Astrocyte (in vitro differentiated cells and primary cell): ENCODE measurements at regions not wholly inside any gene's neighbourhood (a gene's known extent, or its start where the extent isn't known, plus 50 kb on each side); places are given as distances from the start of the nearest gene placed in this dataset.

ENCODE experiments used
- DNase-seq: peaks from one replicate; pipeline ENCODE4 v3.0.0-alpha.2; 2010; ENCODE audit warnings: low read depth
- FAIRE-seq: peaks from 2 replicates; lab custom pipeline; 2011; peaks lifted over from hg19 to GRCh38; lab: Jason Lieb, UNC
- H2AFZ ChIP-seq: 2 replicates; pipeline ENCODE4 v1.6.0; 2012; ENCODE audit warnings: low read depth, low read length, inconsistent platforms
- H3K27ac ChIP-seq: 2 replicates; pipeline ENCODE4 v1.5.1; 2011; ENCODE audit warnings: low read depth, low read length, inconsistent platforms
- H3K27me3 ChIP-seq: 2 replicates; pipeline ENCODE4 v1.6.0; 2011; ENCODE audit warnings: low read length, inconsistent platforms; ENCODE audit not compliant: insufficient read depth
- H3K36me3 ChIP-seq: 2 replicates; pipeline ENCODE4 v1.5.1; 2011; ENCODE audit warnings: low read length, inconsistent platforms; ENCODE audit not compliant: insufficient read depth
- H3K4me1 ChIP-seq: 2 replicates; pipeline ENCODE4 v1.5.1; 2011; ENCODE audit warnings: low read length, inconsistent platforms; ENCODE audit not compliant: insufficient read depth
- H3K4me2 ChIP-seq: 2 replicates; pipeline ENCODE4 v1.6.0; 2012; ENCODE audit warnings: low read length, inconsistent platforms
- H3K4me3 ChIP-seq: 2 replicates; pipeline ENCODE4 v1.5.1; 2011; ENCODE audit warnings: low read depth, mild to moderate bottlenecking, low read length, inconsistent platforms; ENCODE audit not compliant: insufficient read depth
- H3K79me2 ChIP-seq: 2 replicates; pipeline ENCODE4 v1.6.0; 2012; ENCODE audit warnings: mild to moderate bottlenecking, low read length, inconsistent platforms; ENCODE audit not compliant: insufficient read depth
- H3K9ac ChIP-seq: 2 replicates; pipeline ENCODE4 v1.6.0; 2012; ENCODE audit warnings: mild to moderate bottlenecking, low read length, inconsistent platforms
- H3K9me3 ChIP-seq: 2 replicates; pipeline ENCODE4 v1.5.1; 2012; ENCODE audit warnings: low read depth, mild to moderate bottlenecking, low read length, inconsistent platforms; ENCODE audit not compliant: insufficient read depth
- H4K20me1 ChIP-seq: 2 replicates; pipeline ENCODE4 v1.6.0; 2012; ENCODE audit warnings: low read length, inconsistent platforms; ENCODE audit not compliant: insufficient read depth
- H3K27ac Mint-ChIP-seq: one replicate; pipeline ENCODE4 v1.8.0; 2021; ENCODE audit warnings: mild to moderate bottlenecking, mixed read lengths; ENCODE audit not compliant: unreplicated experiment
- H3K27me3 Mint-ChIP-seq: one replicate; pipeline ENCODE4 v1.8.0; 2021; ENCODE audit warnings: low read depth, mixed read lengths; ENCODE audit not compliant: unreplicated experiment
- H3K36me3 Mint-ChIP-seq: one replicate; pipeline ENCODE4 v1.8.0; 2021; ENCODE audit warnings: low read depth, mixed read lengths; ENCODE audit not compliant: unreplicated experiment
- H3K4me1 Mint-ChIP-seq: one replicate; pipeline ENCODE4 v1.8.0; 2021; ENCODE audit warnings: low read depth, mixed read lengths; ENCODE audit not compliant: unreplicated experiment
- H3K4me3 Mint-ChIP-seq: one replicate; pipeline ENCODE4 v1.8.0; 2021; ENCODE audit warnings: mild to moderate bottlenecking, moderate library complexity, mixed read lengths; ENCODE audit not compliant: unreplicated experiment
- H3K9me3 Mint-ChIP-seq: one replicate; pipeline ENCODE4 v1.8.0; 2021; ENCODE audit warnings: mild to moderate bottlenecking, mixed read lengths; ENCODE audit not compliant: unreplicated experiment
- EZH2 ChIP-seq: IDR thresholded peaks from 2 replicates; pipeline ENCODE4 v1.6.1; 2012; ENCODE audit warnings: mild to moderate bottlenecking, low read length, inconsistent platforms; ENCODE audit not compliant: insufficient read depth
- TF ChIP-seq, protein P1 (sequence below): IDR thresholded peaks from 2 replicates; pipeline ENCODE4 v1.5.1; 2011; ENCODE audit warnings: low read depth, mild to moderate bottlenecking, inconsistent platforms, low read length, moderate library complexity; ENCODE audit not compliant: insufficient read depth

DNA sequence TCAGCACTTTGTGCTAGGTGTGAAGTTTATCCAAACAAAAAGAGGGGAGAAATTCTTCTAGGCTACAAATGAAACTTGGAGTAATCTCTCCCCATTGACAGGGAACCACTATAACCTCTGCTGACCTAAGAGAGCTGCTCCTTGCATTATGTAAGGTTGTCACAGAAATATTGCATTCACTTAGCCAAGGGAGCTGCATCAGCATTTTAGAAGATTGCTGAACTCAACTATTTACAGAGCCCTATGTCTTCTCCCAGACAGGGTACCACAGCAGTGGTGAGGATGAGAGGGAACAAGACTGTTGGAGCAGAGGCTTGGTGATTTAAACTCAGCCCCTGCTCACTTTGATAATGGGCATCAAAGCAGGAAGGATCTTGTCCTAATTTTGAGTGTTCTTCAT lies 362.0 kb downstream of the TMEM38B start:
- Mint-ChIP-seq H3K9me3 (peaks cover 4% of the 10 kb centered on the region), H3K27me3 (no peaks in the 10 kb centered on the region), H3K4me3 (no peak overlapping the region), H3K27ac (no peak overlapping the region), H3K4me1 (no peaks in the 10 kb centered on the region), H3K36me3 (no peaks in the 10 kb centered on the region)
- no peaks in the 10 kb centered on the region for H3K36me3 ChIP-seq
- no peaks in the 10 kb centered on the region for H4K20me1 ChIP-seq
- DNase-seq, result no peak
- no peaks in the 10 kb centered on the region for H3K27me3 ChIP-seq
- TF ChIP-seq EZH2, result no peak
- TF ChIP-seq, protein P1, sequence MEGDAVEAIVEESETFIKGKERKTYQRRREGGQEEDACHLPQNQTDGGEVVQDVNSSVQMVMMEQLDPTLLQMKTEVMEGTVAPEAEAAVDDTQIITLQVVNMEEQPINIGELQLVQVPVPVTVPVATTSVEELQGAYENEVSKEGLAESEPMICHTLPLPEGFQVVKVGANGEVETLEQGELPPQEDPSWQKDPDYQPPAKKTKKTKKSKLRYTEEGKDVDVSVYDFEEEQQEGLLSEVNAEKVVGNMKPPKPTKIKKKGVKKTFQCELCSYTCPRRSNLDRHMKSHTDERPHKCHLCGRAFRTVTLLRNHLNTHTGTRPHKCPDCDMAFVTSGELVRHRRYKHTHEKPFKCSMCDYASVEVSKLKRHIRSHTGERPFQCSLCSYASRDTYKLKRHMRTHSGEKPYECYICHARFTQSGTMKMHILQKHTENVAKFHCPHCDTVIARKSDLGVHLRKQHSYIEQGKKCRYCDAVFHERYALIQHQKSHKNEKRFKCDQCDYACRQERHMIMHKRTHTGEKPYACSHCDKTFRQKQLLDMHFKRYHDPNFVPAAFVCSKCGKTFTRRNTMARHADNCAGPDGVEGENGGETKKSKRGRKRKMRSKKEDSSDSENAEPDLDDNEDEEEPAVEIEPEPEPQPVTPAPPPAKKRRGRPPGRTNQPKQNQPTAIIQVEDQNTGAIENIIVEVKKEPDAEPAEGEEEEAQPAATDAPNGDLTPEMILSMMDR, result no peak
- no peak overlapping the region for H3K4me2 ChIP-seq
- no peaks in the 10 kb centered on the region for H3K4me1 ChIP-seq
- no peak overlapping the region for H3K27ac ChIP-seq
- H2AFZ ChIP-seq, result no peak overlapping the region
- H3K79me2 ChIP-seq, result no peaks in the 10 kb centered on the region
- H3K9me3 ChIP-seq, result peaks cover 7% of the 10 kb centered on the region
- no peak overlapping the region for H3K9ac ChIP-seq
- H3K4me3 ChIP-seq, result no peak overlapping the region
- no peak for FAIRE-seq

DNA sequence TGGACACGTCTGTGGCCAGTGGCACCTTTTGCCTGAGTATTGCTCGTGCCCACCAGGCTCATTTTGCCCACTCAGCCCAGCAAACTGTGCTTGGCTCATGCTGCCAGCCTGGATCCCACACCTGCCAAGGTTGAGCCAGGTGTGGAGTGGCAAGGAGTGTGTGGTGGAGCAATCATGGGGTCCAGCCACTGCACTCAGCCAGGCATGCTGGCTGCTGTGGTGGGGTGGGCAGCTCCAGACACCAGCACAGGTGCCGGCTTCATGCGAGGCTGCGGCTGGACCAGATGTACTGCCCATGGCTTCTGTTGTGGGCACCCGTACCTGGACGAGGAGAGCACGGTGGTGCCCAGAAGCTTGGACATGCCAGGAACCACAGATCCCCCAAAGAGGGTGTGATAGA lies 364.1 kb downstream of the TMEM38B start:
- no peak for FAIRE-seq
- Mint-ChIP-seq H3K4me3 (no peak overlapping the region), H3K9me3 (peaks cover 4% of the 10 kb centered on the region), H3K27me3 (no peaks in the 10 kb centered on the region), H3K27ac (no peak overlapping the region), H3K4me1 (no peaks in the 10 kb centered on the region), H3K36me3 (no peaks in the 10 kb centered on the region)
- Histone ChIP-seq H3K27me3 (no peaks in the 10 kb centered on the region), H4K20me1 (no peaks in the 10 kb centered on the region), H3K27ac (no peak overlapping the region), H3K9me3 (peaks cover 7% of the 10 kb centered on the region), H3K4me2 (no peak overlapping the region), H3K4me1 (no peaks in the 10 kb centered on the region), H3K36me3 (no peaks in the 10 kb centered on the region), H2AFZ (no peak overlapping the region), H3K4me3 (no peak overlapping the region), H3K9ac (no peak overlapping the region), H3K79me2 (no peaks in the 10 kb centered on the region)
- DNase-seq, result no peak
- TF ChIP-seq EZH2, result no peak
- TF ChIP-seq, protein P1, result no peak

DNA sequence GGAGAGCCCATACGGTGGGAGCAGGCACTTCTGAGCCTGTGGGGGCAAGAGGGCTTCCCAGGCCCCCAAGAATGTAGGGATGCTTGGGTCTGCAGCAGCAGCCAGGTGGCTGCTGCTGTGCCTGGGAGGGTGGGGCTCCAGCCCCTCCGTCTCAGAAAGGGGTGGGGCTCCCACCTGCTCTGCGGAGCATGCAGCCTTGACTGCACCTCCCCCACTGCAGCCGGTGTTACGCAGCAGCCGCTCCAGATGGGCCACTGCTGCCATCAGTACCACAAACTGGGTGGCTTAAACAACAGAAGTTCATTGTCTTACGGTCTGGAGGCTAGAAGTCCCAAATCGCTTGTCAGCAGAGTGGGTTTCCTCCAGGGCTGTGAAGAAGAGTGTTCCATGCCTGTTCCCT lies 365.5 kb downstream of the TMEM38B start:
- peaks cover 4% of the 10 kb centered on the region for H3K9me3 Mint-ChIP-seq
- FAIRE-seq, result no peak

More for the DNA sequence above, 365.5 kb downstream of the TMEM38B start:
- H3K27ac ChIP-seq, result no peak overlapping the region
- no peaks in the 10 kb centered on the region for H3K4me1 ChIP-seq
- TF ChIP-seq, protein P1, result no peak
- no peak for TF ChIP-seq EZH2
- no peaks in the 10 kb centered on the region for H3K27me3 Mint-ChIP-seq
- H3K36me3 Mint-ChIP-seq, result no peaks in the 10 kb centered on the region
- H3K27me3 ChIP-seq, result no peaks in the 10 kb centered on the region
- H3K9ac ChIP-seq, result no peak overlapping the region
- H3K4me3 Mint-ChIP-seq, result no peak overlapping the region
- H3K27ac Mint-ChIP-seq, result no peak overlapping the region
- H3K4me3 ChIP-seq, result no peak overlapping the region
- no peak overlapping the region for H3K4me2 ChIP-seq
- no peaks in the 10 kb centered on the region for H3K79me2 ChIP-seq
- H3K4me1 Mint-ChIP-seq, result no peaks in the 10 kb centered on the region
- H2AFZ ChIP-seq, result no peak overlapping the region
- H3K9me3 ChIP-seq, result peaks cover 7% of the 10 kb centered on the region
- no peaks in the 10 kb centered on the region for H3K36me3 ChIP-seq
- no peak for DNase-seq
- H4K20me1 ChIP-seq, result no peaks in the 10 kb centered on the region
